ENCODE measurements at regions not wholly inside any gene's neighbourhood (a gene's known extent, or its start where the extent isn't known, plus 50 kb on each side); places are given as distances from the start of the nearest gene placed in this dataset.
"Not testable (repeated sequence)": the region's sequence is repeated elsewhere in the genome, so short reads cannot be mapped to it uniquely, and the experiment has no call there.

GRCh38 chr2:3036432-3037125, 341.0 kb downstream of the EIPR1 start:
- no peak for DNase-seq (ENCODE audit: low read depth, low spot score)

- no peak for DNase-seq (ENCODE audit: low read depth, low spot score)
Measured at GRCh38 chr2:3035385-3036050, 342.1 kb downstream of the EIPR1 start.

GRCh38 chr2:3034856-3035255, 342.8 kb downstream of the EIPR1 start:
- DNase-seq (ENCODE audit: low read depth, low spot score): no peak

- DNase-seq (ENCODE audit: low read depth, low spot score): no peak
Measured at GRCh38 chr2:3034396-3034795, 343.2 kb downstream of the EIPR1 start.

- no peak for DNase-seq (ENCODE audit: low read depth, low spot score)
Measured at GRCh38 chr2:3033315-3033714, 344.3 kb downstream of the EIPR1 start.

GRCh38 chr2:3030791-3031190, 346.8 kb downstream of the EIPR1 start:
- not testable (repeated sequence) for DNase-seq (ENCODE audit: low read depth, low spot score)

GRCh38 chr2:3025984-3026383, 351.6 kb downstream of the EIPR1 start:
- DNase-seq (ENCODE audit: low read depth, low spot score): no peak

- no peak for DNase-seq (ENCODE audit: low read depth, low spot score)
Measured at GRCh38 chr2:3025261-3025660, 352.4 kb downstream of the EIPR1 start.

GRCh38 chr2:3024401-3024935, 353.1 kb downstream of the EIPR1 start:
- DNase-seq (ENCODE audit: low read depth, low spot score): no peak

GRCh38 chr2:3023531-3023930, 354.1 kb downstream of the EIPR1 start:
- DNase-seq (ENCODE audit: low read depth, low spot score): no peak

GRCh38 chr2:3022841-3023372, 354.7 kb downstream of the EIPR1 start:
- DNase-seq (ENCODE audit: low read depth, low spot score): no peak

- no peak for DNase-seq (ENCODE audit: low read depth, low spot score)
Measured at GRCh38 chr2:3021720-3022119, 355.9 kb downstream of the EIPR1 start.

GRCh38 chr2:3010001-3010400, 367.6 kb downstream of the EIPR1 start:
- DNase-seq (ENCODE audit: low read depth, low spot score): no peak

- no peak for DNase-seq (ENCODE audit: low read depth, low spot score)
Measured at GRCh38 chr2:3009483-3009882, 368.1 kb downstream of the EIPR1 start.

- no peak for DNase-seq (ENCODE audit: low read depth, low spot score)
Measured at GRCh38 chr2:3009005-3009404, 368.6 kb downstream of the EIPR1 start.

GRCh38 chr2:3008561-3008960, 369.1 kb downstream of the EIPR1 start:
- DNase-seq (ENCODE audit: low read depth, low spot score): no peak

GRCh38 chr2:3007135-3007534, 370.5 kb downstream of the EIPR1 start:
- no peak for DNase-seq (ENCODE audit: low read depth, low spot score)

- DNase-seq (ENCODE audit: low read depth, low spot score): no peak
Measured at GRCh38 chr2:3005859-3006501, 371.6 kb downstream of the EIPR1 start.

- DNase-seq (ENCODE audit: low read depth, low spot score): no peak
Measured at GRCh38 chr2:3001615-3002560, 375.7 kb downstream of the EIPR1 start.

- DNase-seq (ENCODE audit: low read depth, low spot score): no peak
Measured at GRCh38 chr2:3000968-3001367, 376.6 kb downstream of the EIPR1 start.

GRCh38 chr2:3000125-3000524, 377.5 kb downstream of the EIPR1 start:
- no peak for DNase-seq (ENCODE audit: low read depth, low spot score)

All from activated naive CD8-positive, alpha-beta T cell treated with anti-CD3 and anti-CD28 coated beads, Interleukin-2, amount 50 U/mL, for 16 hours (primary cell).